Activated CD8-positive, alpha-beta memory T cell treated with anti-CD3 and anti-CD28 coated beads for 36 hours (primary cell): ENCODE measurements at regions not wholly inside any gene's neighbourhood (a gene's known extent, or its start where the extent isn't known, plus 50 kb on each side); places are given as distances from the start of the nearest gene placed in this dataset.
"Not testable (repeated sequence)": the region's sequence is repeated elsewhere in the genome, so short reads cannot be mapped to it uniquely, and the experiment has no call there.

Experiments
- CTCF ChIA-PET: fragments of 350-600 bp; sonication (Branson Sonifier 250); formaldehyde crosslinking; loops from one replicate; lab custom pipeline; 2021; ENCODE audit warnings: antibody characterized with exemption; lab: Charles Lee
- POLR2A ChIA-PET: fragments of 350-600 bp; sonication (Branson Sonifier 250); formaldehyde crosslinking; loops from one replicate; lab custom pipeline; 2021; ENCODE audit warnings: antibody characterized with exemption; lab: Charles Lee

DNA sequence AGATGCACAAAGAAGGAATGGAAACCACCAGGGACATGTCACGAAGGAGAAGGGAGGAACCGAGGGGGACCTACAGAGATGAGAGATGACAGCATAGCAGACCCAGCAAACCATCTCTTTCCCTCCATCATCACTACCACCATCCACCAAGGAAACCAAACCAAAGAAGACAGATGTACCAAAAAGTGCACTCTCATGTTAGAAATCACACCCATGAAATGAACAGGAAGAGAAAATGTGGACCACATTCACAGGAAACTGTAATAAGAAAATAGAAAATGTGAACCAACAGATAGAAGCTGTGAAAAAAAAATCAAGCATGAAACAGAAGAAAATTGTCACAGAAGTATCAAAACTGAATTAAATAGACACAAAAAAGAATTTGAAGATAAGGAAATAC, 672.7 kb downstream of the QKI start:
- POLR2A ChIA-PET: no interaction called here

DNA sequence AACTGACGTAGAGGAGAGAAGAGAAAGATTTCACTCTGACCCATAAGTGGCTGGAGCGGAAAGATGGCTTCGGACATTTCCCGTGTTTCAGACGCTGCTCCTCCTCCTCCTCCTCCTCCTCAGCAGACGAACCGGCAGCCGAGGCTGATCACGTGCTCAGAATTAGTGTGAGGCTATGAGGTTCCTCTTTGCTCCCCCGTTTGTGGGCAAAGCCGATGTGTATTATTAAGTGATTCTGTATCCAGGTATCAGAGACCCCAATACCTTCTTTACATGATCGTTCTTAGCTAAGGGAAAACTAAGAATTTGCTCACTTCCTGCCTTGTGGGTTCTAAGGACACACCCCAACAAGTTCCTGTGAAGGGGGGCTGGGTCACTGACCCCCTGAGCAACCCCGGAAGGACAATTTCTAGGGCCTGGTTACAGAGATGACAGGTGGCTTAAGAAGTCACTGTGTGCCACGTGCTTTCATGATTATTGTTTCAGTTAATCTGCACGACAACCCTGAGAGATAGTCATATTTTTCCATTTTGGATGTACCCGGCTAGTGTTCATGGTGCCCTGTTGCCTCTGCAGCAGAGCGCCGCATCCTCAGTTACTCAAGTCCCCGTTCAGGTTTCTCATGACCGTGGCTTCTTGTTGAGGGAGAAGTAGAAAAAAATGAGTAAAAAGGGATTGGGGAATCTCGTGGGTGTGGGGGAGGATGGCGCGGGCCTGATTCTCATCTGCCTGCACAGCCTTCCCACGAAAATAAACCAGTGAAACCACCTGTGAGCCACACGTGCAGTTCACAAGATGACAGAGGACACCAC, 671.8 kb downstream of the QKI start:
- ChIA-PET POLR2A (no interaction called here), CTCF (no interaction called here)

More for the DNA sequence above, 672.7 kb downstream of the QKI start:
- CTCF ChIA-PET: no interaction called here

DNA sequence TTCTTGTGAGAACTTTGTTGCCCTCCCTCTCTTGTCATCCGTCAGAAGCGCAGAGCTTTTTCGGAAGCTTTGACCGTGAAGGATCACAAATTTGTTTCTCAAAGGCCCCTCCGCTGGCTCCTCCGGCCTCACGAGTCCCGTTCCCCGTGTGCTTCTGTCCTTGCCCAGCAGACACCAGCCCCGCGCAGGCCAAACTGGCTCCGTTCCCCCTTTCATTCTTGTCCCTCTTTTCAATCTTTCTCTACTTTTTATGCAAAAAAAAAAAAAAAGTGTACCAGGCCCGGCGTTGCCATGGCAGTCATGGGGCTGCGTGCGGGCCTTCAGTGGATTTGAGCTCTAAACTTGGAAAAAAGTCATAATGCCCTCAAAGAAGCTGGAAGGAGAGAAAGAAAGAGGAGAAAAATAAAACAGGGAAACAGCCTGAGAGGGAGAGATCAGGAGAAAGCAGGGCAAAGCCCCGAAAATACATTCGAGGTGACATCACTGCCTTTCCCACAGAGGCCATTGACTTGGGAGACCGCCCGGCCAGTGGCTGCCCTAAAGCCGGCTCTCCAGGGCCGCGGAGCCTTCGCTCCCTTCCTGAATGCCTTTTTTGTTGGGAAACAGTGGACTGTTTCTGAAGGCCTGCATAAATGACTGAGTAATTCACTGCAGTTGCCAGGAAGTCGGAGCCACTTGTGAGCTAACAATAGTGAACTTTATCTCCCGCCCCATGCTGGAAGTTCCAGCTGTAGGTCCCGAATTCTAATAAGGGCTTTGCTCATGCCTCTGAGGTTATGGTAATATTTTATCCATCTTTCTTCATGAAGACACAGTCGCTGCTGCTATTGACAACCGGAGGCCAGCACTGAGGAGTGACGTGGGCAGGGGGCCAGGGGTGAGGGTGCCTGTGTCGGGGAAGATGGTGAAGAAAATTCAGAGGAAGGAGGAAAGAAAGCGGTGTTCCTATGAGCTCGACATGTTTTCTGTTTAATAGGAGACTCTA, 670.9 kb downstream of the QKI start:
- ChIA-PET CTCF (no interaction called here), POLR2A (no interaction called here)

DNA sequence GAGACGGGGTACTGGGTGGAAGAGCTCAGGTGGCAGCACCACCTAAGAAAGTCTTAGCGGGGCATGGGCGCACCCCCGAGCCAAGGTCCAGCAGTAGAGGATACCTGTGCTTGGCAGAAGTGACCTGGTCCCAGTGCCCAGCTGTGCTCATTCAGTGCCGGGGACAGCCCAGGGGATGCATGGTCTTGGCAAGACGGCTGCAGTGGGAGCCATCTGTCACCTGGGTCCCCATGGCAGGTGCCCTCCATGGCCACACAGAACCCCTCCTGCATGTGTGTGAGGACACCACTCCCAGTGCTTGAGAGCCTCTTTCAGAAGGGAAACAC, 664.7 kb downstream of the QKI start:
- ChIA-PET CTCF (no interaction called here), POLR2A (no interaction called here)

DNA sequence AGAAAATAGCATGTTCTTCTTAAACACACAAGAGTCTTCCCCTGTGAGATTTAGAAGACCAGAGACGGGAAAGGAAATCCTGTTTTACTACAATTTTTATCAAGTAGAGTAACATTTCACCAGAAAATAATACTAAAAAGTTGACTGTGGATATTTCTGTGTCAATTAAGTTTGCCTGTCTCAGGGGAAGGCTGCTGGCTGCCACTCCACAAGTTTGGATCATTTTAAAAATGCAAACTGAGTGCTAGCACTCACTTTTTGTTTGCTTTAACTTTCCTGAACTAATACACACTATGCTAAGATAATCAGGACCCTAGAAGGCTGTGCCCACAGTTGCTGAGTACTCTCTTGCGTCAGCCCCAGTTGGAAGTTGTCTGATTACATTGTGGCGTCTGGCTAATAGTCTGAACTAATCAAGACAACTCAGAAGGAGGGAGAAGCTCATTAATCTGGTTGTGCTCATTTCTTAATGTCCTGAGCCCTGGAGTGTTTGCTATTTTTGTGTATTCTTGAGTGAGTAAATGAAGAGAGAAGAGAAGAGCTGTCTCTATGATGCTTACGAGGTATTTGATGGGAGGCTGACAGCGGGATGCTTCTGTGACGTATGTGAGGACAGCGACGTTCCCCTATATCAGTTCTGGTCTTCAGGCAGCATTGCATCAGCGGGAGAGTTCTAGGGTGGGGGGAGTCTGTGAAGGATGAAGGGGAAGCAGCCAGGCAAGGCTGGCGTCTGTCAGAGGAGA, 664.2 kb downstream of the QKI start:
- CTCF ChIA-PET: no interaction called here
- POLR2A ChIA-PET: no interaction called here

DNA sequence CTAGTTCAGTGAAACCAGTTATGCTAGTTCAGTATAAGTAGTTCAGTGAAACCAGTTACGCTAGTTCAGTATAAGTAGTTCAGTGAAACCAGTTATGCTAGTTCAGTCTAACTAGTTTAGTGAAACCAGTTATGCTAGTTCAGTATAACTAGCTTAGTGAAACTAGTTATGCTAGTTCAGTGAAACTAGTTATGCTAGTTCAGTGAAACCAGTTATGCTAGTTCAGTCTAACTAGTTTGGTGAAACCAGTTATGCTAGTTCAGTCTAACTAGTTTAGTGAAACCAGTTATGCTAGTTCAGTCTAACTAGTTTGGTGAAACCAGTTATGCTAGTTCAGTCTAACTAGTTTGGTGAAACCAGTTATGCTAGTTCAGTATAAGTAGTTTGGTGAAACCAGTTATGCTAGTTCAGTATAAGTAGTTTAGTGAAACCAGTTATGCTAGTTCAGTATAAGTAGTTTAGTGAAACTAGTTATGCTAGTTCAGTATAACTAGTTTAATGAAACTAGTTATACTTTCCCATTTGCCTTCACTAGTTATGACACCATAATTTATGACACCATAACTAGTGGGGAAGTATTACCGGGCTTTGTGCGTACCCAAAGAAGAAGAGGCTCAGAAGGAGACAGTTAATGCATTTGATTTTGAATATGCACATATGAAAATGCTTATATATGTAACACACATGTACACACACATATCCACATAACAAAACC, 662.5 kb downstream of the QKI start:
- CTCF ChIA-PET, POLR2A ChIA-PET: not testable (repeated sequence)

DNA sequence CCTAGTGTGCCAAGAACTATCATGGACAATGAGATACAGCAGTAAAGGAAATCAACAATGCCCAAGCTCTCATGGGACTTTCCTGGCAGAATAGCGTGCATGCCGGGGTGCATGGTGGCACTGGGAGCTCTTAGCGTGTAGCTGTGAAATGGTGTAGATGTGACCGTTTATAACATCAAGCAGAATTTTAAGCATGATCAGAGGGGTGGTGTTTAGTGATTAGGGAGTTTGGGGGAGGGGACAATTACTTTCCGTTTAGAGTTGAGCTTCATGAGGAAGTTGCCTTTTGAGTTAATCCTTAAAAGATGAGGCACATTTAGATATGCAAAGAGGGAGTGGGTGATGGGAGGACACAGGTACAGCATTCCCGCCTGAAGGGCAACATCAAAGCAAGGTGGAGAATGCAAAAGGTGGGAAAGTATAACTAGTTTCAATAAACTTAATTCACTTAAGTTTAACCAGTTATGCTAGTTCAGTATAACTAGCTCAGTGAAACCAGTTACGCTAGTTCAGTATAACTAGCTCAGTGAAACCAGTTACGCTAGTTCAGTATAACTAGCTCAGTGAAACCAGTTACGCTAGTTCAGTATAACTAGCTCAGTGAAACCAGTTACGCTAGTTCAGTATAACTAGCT, 661.6 kb downstream of the QKI start:
- ChIA-PET CTCF (no interaction called here), POLR2A (no interaction called here)

DNA sequence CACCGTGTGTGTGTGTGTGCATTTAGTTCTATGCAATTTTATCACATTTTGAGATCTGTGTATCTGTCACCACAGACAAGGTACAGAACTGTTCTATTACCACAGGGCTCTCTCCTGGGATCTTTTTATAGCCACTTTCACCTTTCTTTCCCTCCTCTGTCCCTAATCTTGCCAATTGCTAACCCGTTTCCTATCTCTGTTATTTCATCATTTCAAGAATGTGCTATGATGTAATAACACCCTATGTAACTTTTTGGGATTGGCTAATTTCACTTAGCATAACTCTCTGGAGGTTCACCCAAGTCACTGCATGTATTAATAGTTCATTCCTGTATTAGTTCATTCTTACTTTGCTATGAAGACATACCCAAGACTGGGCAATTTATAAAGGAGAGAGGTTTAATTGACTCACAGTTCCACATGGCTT, 657.7 kb downstream of the QKI start:
- POLR2A ChIA-PET: no interaction called here

DNA sequence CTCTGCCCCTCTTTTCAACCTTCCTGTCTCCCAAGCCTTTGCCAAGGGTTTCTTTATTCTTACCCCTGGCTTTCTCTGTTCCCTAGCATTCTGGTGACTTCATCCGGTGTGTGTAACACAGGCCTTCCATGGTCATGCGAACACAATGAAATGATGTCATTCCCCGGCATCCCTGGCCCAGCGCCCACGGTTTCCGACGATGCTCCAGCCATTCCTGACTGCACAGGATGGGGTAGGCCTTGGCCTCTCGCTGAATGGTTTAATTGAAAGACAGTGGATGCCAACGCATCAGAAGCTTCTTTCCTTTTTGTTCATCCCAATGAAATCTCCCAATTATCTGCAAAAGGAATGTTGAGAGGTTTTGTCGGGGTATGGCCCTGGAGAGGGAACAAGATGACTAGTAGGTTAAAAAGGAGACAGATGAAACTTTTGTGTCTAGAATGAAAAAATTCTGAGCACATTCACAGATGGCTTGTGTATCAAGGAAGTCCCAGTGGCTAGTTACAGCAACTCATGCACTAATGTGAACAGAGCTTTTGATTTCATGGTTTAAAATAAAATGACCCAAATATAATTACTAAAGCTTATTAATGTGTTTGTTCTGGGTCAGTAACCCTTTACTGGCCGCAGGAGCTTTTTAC, 655.0 kb downstream of the QKI start:
- ChIA-PET CTCF (no interaction called here), POLR2A (no interaction called here)

More for the DNA sequence above, 657.7 kb downstream of the QKI start:
- CTCF ChIA-PET: no interaction called here

DNA sequence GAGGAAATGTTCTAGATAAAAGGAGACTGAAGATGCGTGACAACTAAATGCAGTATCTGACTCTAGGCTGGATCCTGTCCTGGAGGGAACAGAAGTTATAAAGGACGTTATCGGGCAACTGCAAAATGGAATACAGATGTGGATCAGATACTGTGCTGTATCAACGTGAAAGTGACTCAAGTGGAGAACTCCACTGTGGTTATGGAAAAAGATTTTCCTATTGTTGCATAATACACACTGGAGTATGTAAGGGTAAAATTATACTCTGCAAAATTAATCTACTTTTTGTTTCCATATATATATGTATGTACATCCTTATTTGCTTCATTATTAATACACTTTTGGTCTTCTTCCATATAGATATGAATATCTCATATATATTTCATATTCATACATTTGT, 654.0 kb downstream of the QKI start:
- CTCF ChIA-PET: no interaction called here
- POLR2A ChIA-PET: no interaction called here

DNA sequence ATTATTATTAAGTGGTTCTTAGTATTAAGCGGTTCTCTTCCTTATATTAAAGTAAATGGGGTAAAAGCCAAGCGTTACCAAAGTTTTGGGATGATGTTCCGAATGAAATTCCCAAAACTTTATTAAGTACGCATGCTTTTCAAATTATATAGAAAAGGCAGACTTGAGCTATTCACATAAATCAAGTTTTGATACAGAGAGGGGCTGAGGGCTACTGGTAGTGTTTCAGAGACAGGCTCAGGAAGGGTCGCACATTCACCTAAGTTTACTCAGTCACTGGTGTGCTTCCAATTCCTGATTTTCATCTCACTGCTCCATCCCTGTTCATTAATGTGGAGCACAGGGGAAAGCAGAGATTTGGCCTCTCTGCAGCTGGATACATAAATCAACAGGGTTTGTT, 652.2 kb downstream of the QKI start:
- CTCF ChIA-PET: no interaction called here
- POLR2A ChIA-PET: no interaction called here

DNA sequence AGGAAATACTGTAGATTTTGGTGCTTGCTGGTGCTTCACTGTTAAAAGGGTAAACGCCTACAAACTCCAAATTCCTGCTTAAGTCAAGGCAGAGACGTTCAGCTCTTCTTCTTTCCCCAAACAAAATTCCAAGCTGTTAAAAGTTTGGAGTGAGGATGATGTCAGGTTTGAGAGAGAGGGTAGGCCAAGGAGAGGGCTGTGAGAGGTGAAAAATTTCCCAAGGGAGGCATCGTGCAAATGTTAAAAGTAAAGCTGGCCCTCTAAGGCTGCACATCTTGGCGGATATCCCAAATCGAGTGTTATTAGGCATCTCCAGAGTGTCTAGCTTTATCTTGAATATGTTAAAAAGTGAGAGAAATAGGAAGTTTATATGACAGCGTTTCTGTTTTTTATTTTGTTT, 651.8 kb downstream of the QKI start:
- POLR2A ChIA-PET: no interaction called here
- CTCF ChIA-PET: no interaction called here

DNA sequence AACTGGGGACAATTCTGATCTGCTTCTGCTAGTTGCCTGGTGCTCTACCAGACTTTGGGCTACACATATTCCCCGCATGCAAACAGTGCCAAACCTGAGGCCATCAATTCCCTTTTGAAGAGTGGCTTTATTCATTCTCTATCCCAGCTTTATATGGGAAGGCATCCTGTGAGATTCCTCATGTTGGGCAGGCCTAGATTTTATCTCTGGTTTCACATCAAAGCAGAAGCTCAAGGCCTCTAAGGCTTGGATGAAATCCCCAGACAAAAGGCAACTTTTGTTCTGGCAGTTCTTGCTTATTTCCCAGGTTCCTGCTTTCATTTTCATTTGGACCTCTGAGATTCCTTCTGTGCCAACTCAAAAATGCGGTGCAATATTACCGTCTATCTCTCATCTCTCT, 648.8 kb downstream of the QKI start:
- ChIA-PET POLR2A (no interaction called here), CTCF (no interaction called here)

DNA sequence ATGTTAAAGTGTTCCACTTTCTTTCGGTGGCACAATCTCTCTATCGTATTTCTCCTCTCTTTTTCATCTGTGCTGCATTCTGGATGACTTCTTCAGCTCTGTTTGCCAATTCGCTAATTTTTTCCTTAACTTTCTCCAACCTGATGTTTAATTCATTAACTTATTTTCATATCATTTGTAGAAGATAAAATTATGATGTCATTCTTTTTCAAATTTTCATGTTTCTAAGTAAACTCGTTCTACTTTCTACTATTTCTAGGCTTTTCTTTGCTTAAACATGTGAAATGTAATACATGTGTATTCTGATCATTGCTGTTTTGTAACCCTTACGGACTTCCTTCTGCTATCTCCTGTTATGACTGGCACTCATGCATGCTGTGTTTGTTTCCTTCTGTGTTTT, 648.4 kb downstream of the QKI start:
- POLR2A ChIA-PET: no interaction called here
- CTCF ChIA-PET: no interaction called here

DNA sequence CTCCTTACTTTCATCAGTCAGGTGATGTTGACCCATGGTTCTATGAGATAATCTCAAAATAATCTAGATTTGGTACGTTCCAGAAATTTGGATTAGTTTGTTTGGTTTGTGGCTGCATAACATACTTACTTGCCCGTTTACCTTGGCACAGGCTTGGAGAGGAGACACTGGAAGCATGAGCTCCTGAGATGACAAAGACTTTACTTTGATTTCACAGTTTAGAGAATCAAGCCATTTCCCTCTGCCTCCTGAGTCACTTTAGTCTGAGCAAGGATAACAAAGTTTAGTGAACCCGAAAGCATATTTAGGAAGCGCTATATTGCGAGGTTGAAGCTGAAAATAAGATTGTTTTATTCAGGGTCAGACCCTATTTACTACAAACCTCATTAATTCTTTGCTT, 643.4 kb downstream of the QKI start:
- POLR2A ChIA-PET: no interaction called here
- CTCF ChIA-PET: no interaction called here

DNA sequence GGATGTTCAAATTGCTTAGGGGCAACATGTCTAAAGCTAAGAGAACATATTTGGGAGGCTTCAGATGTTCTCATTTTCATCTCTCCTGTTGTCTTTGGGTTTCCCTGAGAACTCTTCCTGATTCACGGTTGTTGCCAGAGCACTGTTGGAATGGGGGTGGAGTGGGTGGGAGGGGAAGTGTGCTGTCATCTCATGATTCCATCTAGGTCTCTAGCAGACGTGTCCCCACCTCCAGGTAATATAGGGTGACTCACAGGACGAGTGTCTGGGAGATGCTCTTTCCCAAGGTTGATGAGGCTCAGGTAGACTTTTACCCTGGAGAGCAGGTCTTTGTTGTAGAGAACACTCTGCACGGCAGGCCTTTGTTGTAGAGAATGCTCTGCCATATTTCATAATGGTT, 636.9 kb downstream of the QKI start:
- ChIA-PET POLR2A (no interaction called here), CTCF (no interaction called here)

DNA sequence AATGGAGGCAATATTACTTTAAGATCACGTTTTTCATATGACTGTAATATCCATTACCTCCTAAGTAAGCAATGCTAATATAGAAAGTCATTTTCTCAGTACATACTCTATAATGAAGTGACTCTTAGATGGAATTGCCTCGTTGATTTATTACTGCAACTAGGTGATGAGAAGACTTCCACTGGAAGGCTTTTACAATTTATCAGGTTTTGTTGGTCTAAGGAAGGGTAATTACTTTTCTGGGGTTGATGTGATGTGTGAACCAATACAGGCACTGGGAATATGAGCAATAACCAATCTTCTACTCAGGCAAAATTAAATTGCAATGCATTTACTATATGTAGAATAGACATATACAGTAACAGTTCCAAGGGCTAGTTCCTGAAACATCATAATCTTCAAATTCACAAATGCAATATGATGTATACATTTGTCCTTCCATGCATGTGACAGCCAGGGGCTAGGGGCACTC, 635.0 kb downstream of the QKI start:
- POLR2A ChIA-PET: no interaction called here
- CTCF ChIA-PET: no interaction called here

DNA sequence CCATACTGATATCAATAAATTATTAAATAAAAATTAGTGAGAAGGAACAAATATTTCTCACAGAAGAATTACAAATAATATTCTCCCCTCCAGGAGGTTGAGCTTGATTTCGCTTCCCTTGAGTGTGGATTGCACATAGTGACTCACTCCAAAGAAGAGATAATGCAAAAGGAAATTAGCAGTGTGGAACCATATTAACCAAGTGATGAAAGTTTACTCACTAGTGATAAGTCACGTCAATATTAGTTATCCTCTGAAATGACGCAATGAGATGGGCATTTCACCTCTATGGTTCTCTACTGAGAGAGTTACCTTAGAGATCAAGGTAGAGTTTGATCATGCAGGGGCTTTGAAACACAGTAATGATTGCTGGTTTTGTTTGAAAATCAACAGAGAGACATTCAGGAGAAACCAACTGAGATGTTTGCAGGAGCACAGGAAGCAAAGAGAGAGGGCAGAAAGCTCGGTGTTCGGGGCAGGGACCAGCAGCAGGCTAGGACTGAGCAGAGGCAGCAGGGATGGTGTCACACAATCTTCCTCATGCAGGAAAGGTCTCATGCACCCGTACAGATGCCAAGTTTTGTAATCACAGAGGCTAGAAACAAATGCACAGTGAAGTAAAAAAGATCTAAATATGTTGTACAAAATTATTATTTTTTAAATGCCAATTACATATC, 634.5 kb downstream of the QKI start:
- POLR2A ChIA-PET: no interaction called here
- CTCF ChIA-PET: no interaction called here
